HG03066 (cell line): ENCODE measurements at regions not wholly inside any gene's neighbourhood (a gene's known extent, or its start where the extent isn't known, plus 50 kb on each side); places are given as distances from the start of the nearest gene placed in this dataset.
"Not testable (repeated sequence)": the region's sequence is repeated elsewhere in the genome, so short reads cannot be mapped to it uniquely, and the experiment has no call there.

Experiments
- ATAC-seq: cut with Tn5 transposase; IDR thresholded peaks from one replicate; pipeline ENCODE4 v1.9.1; 2021; ENCODE audit warnings: low read depth; ENCODE audit not compliant: unreplicated experiment

DNA sequence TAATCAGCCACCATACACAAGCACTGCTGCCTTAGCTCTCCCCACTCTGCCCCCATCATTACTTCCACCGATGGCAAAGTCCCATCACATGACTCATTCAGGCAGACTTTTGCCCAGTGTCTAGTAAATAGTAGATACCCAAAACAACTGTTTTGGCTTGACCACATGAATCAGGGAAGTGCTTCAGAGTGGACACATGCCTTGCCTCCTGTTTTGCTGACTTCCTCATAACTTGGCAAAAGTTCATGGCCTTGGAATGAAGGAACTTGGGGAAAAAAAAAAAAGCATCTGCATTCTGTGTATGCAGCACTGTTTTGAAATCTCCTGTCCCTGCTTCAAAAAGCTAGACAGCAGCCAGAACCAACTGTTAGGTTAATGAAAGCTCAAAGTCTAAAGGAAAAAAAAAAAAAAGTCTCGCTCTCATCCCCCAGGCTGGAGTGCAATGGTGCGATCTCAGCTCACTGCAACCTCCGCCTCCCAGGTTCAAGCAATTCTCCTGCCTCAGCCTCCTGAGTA lies 335.3 kb downstream of the FAM181B start:
- ATAC-seq: no peak

DNA sequence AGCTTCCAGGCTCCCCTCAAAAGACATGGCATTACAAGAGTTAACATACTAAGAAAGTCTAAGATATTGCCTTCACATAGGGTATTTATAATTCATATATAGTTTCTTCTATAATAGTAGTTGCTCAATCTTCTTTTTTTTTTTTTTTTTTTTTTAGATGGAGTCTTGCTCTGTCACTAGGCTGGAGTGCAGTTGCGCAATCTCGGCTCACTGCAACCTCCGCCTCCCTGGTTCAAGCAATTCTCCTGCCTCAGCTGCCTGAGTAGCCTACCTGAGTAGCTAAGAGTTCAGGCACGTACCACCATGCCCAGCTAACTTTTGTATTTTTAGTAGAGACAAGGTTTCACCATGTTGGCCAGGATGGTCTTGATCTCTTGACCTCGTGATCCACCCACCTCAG lies 337.0 kb downstream of the FAM181B start:
- not testable (repeated sequence) for ATAC-seq

DNA sequence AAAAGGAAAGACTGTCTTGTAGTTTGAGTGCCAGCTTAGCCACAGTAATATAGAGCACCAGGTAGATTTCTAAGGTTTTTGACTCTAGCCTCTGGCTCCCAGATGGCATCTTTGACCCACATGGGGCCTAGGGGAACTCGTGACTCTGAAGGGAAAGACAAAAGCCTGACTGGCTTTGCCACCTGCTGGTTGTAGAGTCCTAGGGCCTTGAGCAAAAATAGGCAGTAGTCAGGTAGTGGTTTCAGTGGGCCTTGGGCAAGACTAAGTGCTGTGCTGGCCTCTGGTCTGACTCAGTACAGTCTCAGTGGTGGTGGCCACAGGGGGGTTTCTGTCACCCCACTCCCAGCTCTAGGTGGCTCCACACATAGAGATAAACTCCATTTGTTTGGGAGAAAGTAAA lies 349.4 kb downstream of the FAM181B start:
- ATAC-seq: no peak

GRCh38 chr11:82373781-82374542 lies 359.7 kb downstream of the FAM181B start:
- no peak for ATAC-seq

GRCh38 chr11:82365351-82365750 lies 368.3 kb downstream of the FAM181B start:
- no peak for ATAC-seq

DNA sequence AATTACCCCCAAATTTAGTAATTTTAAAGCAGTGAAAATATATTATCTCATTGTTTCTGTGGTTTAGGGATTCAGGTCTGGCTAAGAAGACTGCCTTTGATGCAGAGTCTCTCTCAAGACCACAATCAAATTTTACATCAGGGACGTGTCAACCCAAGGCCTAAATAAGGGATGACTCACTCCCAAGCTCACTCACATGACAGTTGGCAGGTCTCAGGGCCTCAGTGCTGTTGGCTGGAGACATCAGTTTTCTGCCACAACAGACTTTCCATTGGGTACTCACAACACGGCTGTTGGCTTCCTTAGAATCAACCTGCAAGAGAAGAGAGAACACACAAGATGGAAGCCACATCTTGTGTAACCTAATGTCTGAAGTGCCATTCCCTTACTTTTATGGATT lies 377.3 kb downstream of the FAM181B start:
- ATAC-seq: no peak

GRCh38 chr11:82355313-82355823 lies 378.3 kb downstream of the FAM181B start:
- no peak for ATAC-seq

- ATAC-seq: no peak
Observed at GRCh38 chr11:82326853-82327252, 406.8 kb downstream of the FAM181B start.

GRCh38 chr11:82321206-82321605 lies 412.5 kb downstream of the FAM181B start:
- ATAC-seq: no peak

DNA sequence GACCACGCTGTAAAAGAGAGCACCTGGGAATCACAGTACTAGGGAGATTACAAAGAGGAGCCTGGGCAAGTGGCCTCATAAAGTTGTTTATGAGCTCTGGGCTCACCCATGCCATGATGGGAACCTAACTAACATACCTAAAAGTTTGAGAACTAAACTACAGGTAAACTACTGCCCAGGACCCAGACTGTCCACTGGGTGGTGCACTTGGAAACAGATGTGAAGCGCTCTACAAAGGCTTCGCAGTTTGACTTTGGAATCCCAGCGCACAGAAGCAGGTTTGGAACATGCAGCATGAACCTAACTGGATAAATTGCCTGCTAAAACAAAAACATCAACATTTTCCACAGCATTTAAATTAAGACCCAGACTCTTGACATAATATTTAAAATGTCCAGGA lies 418.6 kb downstream of the FAM181B start:
- ATAC-seq: no peak

DNA sequence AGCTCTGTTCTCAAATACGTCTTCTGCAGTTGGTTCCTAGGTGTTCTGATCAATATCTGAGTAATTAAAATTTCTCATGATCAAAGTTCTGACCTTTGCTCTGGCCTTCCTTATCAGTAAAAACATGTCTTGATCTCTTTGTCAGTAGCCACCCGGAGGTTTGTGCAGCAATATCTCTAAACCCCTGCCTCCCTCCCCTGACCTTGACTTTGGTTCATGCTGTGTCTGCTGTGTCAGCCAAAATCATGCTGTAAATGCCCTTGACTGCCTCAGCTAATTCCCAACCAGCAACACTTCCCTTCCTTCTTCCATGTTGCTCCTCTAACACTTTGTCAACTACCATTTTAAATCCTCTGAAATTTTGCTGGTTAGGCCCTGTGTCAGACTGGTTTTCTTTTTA lies 424.7 kb downstream of the FAM181B start:
- no peak for ATAC-seq

- ATAC-seq: no peak
Observed at GRCh38 chr11:82305123-82305522, 428.5 kb downstream of the FAM181B start.

GRCh38 chr11:82303671-82304070 lies 430.0 kb downstream of the FAM181B start:
- ATAC-seq: no peak

DNA sequence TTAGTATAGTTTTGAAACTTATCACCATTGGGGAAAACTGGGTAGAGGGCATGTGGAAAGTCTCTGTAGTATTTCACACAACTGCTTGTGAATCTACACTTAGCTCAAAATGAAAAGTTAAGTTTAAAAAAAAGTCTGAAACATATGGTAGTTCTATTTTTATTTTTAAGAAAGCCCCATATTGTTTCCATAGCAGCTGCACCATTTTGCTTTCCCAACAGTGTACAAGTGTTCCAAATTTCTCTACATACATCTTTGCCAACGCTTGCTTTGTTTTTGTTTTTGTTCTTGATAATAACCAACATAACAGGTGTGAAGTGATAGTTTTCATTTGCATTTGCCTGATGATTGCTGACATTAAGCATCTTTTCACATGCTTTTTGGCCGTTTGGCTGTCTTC lies 445.2 kb downstream of the FAM181B start:
- ATAC-seq: no peak

- no peak for ATAC-seq
Observed at GRCh38 chr11:82270870-82271269, 462.8 kb downstream of the FAM181B start.

DNA sequence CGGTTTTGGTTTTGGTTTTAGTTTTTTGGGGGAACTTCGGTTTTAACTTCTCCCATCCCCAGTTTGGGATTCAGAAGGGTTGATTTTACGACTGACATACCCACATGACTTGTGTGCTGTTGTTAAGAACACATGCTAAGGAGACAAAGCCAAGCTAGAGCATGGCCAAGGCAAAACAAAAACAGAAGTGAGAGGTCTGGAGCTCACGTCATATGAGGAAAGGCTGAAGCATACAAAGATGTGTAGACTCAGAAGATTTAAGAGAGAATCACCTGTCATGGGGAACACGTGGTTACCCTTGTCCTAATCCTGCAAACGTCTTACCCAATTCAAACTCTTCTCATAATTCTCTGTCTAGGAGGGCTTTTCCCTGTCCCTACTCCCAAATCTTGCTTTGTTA lies 465.0 kb downstream of the FAM181B start:
- ATAC-seq: no peak

DNA sequence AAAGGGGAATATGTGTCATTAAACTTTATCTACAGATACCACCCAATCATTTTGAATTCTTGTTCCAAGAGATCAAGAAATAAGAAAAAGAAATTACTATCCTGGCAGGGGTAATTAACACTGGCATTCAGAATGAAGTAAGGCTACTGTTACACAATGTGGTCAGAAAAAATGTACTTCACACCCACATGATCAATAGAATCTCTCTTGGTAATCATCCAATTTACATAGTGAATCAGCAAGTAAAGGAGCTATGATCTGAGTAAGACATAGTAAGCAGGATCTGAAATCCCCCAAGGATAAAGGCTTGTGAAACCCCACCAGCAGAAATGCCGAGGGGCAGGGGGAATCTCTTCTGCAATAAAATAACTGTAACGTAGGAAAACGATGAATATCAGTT lies 466.5 kb downstream of the FAM181B start:
- no peak for ATAC-seq

GRCh38 chr11:82261367-82261766 lies 472.3 kb downstream of the FAM181B start:
- ATAC-seq: no peak

GRCh38 chr11:82250047-82250446 lies 483.6 kb downstream of the FAM181B start:
- ATAC-seq: no peak

- no peak for ATAC-seq
Observed at GRCh38 chr11:82246926-82247325, 486.7 kb downstream of the FAM181B start.

DNA sequence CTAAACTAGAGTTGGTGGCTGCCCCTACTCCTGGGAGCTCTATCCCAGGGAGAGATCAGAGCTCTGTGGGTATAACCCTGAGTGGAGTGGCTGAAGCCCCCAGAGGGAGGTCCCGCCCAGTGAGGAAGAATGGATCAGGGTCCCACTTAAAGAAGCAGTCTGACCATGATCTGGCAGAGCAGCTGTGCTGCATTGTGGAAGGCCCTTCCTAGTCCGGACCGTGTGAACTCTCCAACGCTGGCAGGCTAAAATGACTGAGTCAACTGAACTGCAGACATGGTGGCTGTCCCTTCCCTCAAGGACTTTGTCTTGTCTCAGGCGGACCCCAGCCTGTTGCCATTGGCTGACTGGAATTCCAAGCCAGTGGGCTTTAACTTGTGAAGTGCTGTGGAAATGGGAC lies 494.2 kb downstream of the FAM181B start:
- no peak for ATAC-seq

DNA sequence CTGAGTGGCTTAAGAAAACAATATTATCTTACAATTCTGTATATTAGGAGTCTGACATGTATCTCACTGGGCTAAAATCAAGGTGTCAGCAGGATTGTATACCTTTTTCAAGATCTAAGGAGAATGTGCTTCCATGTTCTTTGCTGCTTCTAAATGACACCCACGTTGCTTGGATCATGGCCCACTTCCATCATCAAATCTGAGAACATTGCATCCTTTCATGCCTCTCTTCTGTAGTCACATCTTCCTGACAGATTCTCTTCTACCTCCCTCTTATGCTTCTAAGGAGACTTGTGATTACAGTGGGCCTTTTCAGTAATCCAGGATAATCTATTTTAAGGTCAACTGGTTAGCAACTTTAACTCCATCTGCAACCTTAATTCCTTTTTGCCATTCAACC lies 499.4 kb downstream of the FAM181B start:
- ATAC-seq: no peak
